ENCODE measurements at regions not wholly inside any gene's neighbourhood (a gene's known extent, or its start where the extent isn't known, plus 50 kb on each side); places are given as distances from the start of the nearest gene placed in this dataset.

DNA sequence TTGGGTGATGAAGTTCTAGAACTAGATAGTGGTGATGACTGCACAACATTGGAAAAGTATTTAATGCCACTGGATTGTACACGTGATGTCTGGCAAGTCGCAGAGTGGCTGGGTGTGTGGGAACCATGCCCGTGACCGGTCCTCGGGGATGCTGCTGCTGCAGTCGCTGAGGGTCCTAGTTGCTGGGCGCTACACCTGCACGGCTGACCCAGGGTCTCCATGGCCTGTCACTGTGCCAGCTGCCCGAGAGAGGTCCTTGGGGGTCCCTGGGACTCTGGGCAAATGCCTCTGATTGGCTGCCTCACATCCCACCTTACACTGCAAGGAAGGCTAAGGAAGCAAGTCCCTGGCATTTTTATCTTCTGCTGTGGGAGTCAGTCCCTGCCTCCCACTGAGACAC is 109.1 kb upstream of the PABPC3 start:
- TF ChIP-seq CTCF (IDR thresholded peaks at IDR 0.05; ENCODE audit: borderline replicate concordance, extremely low read depth, low read length, poor library complexity, severe bottlenecking) (no peak), EZH2 (IDR thresholded peaks at IDR 0.05; ENCODE audit: borderline replicate concordance, low read depth, low read length, severe bottlenecking) (no peak)
